Coronary artery (tissue), 2 donors: ENCODE measurements at regions not wholly inside any gene's neighbourhood (a gene's known extent, or its start where the extent isn't known, plus 50 kb on each side); places are given as distances from the start of the nearest gene placed in this dataset.
"Not testable (repeated sequence)": the region's sequence is repeated elsewhere in the genome, so short reads cannot be mapped to it uniquely, and the experiment has no call there.

Source experiments
- DNase-seq: peaks from one replicate; pipeline ENCODE4 v3.0.0-alpha.2; 2017; ENCODE audit warnings: low spot score
- H3K27ac ChIP-seq, 2 donors: fragments of 200-600 bp; sonication (generic); one replicate each; pipeline ENCODE4 v1.5.1; 2016 to 2019
- H3K4me3 ChIP-seq: fragments of 200-600 bp; sonication (generic); 2 replicates; pipeline ENCODE4 v1.5.1; 2016; ENCODE audit warnings: mild to moderate bottlenecking, moderate library complexity
- TF ChIP-seq, protein P1 (sequence below): fragments of 200-600 bp; sonication (generic); IDR thresholded peaks from one replicate; pipeline ENCODE4 v1.5.1; 2019; ENCODE audit warnings: antibody characterized with exemption

DNA sequence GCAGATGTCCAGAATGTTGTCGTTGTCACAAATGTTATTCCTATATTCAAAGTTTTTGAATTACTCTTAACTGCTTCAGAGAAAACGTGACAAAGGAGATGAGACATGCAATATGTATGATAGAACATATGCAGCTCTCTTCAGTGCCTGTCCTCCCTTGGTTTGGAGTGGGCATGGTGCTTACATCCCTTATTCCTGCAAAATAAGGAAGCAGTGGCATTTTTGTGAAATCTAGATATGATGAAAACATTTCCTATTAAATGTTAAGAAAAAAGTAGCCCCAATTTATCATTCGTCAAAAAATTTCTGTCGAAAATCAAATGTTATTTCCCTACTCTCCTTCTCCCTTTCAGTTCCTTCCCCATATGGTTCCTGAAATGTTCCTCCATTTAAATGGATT, 457.5 kb upstream of the FANCL start:
- TF ChIP-seq, protein P1, sequence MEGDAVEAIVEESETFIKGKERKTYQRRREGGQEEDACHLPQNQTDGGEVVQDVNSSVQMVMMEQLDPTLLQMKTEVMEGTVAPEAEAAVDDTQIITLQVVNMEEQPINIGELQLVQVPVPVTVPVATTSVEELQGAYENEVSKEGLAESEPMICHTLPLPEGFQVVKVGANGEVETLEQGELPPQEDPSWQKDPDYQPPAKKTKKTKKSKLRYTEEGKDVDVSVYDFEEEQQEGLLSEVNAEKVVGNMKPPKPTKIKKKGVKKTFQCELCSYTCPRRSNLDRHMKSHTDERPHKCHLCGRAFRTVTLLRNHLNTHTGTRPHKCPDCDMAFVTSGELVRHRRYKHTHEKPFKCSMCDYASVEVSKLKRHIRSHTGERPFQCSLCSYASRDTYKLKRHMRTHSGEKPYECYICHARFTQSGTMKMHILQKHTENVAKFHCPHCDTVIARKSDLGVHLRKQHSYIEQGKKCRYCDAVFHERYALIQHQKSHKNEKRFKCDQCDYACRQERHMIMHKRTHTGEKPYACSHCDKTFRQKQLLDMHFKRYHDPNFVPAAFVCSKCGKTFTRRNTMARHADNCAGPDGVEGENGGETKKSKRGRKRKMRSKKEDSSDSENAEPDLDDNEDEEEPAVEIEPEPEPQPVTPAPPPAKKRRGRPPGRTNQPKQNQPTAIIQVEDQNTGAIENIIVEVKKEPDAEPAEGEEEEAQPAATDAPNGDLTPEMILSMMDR, result no peak
- no peak for DNase-seq
- Histone ChIP-seq H3K27ac (no peak overlapping the region), H3K4me3 (no peak overlapping the region)

DNA sequence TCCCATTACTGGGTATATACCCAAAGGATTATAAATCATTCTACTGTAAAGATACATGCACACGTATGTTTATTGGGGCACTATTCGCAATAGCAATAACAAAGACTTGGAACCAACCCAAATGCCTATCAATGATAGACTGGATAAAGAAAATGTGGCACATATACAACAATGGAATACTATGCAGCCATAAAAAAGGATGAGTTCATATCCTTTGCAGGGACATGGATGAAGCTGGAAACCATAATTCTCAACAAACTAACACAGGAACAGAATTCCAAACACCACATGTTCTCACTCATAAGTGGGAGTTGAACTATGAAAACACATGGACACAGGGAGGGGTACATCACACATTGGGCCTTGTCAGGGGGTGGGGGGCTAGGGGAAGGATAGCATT, 453.0 kb upstream of the FANCL start:
- not testable (repeated sequence) for H3K27ac ChIP-seq, DNase-seq, H3K4me3 ChIP-seq

DNA sequence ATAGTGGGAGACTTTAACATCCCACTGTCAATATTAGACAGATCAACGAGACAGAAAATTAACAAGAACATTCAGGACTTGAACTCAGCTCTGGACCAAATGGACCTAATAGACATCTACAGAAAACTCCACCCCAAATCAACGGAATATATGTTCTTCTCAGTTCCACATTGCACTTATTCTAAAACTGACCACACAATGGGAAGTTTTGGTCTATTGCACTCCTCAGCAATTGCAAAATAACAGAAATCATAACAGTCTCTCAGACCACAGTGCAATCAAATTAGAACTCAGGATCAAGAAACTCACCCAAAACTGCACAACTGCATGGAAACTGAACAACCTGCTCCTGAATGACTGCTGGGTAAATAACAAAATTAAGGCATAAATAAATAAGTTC, 449.9 kb upstream of the FANCL start:
- not testable (repeated sequence) for H3K27ac ChIP-seq, DNase-seq, H3K4me3 ChIP-seq

DNA sequence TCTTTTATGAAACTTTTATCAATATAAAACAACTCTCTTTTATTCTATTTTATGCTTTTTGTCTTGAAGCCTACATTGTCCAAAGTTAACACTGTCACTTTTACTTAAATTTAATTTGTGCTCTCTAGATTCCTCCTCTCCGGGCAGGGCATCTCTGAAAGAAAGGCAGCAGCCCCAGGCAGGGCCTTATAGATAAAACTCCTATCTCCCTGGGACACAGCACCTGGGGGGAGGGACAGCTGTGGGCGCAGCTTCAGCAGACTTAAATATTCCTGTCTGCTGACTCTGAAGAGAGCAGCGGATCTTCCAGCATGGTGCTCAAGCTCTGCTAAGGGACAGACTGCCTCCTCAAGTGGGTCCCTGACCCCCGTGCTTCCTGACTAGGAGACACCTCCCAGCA, 447.7 kb upstream of the FANCL start:
- DNase-seq, result no peak
- TF ChIP-seq, protein P1, result no peak
- H3K27ac ChIP-seq, result no peak overlapping the region
- H3K4me3 ChIP-seq, result no peak overlapping the region

DNA sequence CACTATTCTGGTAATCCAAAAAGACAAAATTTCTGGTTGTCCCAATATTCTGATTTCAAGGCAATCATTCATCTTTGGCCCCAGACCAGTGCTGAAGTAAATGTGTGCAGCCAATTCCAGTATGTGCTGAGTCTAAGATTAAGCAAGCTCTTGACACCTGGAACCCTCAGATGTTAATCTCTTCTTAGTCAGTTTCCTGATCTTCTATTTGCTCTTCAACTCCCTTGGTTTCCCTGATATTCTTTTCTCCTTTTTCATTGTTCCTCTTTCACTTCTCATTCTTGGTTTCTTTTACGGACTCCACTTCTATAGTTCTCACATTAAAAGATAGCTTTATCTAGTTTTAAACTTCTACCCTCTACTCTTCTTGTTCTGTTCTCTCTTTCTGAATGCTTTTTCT, 445.7 kb upstream of the FANCL start:
- no peak for DNase-seq
- TF ChIP-seq, protein P1, result no peak
- Histone ChIP-seq H3K27ac (no peak overlapping the region), H3K4me3 (no peak overlapping the region)

DNA sequence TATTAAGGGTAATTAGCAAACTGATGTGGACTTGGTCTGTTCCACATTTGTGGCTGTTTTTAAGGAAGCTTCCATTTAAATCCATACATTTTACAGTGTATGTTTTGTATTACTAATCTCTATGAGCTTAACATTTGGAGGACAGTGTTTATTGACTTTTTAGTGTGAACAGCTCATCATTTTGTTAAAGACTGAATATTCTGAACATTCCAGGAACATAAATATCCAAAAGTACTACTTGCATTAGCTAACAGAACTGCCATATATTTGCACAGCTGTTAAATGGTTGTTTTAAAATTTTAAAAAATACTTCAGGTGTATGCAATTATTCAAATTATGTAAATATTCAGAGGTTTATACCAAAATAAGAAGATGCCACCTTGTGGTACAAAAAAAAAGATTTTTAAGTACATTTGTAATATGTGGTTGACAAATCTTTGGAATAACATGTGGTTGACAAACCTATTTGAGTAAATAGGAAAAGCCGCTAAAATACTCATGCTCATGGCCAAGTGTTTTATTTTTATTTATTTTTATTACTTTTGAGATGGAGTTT, 439.7 kb upstream of the FANCL start:
- H3K4me3 ChIP-seq, result no peak overlapping the region
- no peak overlapping the region for H3K27ac ChIP-seq
- TF ChIP-seq, protein P1, result no peak
- no peak for DNase-seq

DNA sequence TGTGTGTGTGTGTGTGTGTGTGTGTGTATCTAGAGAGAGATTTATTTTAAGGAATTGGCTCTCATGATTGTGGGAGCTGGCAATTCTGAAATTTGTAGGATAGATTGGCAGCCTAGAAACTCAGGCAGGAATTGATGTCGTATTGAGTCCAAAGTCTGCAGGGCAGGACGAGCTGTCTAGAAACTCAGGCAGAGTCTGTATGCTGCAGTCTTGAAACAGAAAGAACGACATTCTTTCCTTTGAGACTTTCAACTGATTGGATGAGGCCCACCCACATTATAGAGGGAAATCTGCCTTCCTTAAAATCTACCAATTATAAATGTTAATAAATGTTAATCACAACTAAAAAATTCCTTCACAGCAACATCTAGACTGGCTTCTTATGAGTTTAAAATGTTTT, 436.6 kb upstream of the FANCL start:
- no peak for DNase-seq
- Histone ChIP-seq H3K27ac (no peak overlapping the region), H3K4me3 (no peak overlapping the region)
- TF ChIP-seq, protein P1, result no peak

DNA sequence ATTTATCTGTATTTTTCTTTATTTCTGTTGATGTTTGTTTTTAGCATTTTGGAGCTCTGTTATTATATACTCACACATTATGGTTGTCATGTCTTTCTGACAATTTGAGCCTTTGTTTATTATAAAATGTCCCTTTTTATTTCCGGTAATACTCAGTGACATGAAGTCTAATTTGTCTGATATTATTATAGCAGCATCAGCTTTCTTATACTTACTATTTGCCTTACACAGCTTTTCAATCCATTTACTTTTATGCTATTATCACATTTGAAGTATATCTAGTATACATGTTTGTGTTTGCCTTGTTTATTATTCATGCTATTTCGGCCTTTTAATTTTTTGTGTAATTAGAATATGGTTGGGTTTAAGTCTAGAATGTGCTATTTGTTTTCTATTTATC, 430.6 kb upstream of the FANCL start:
- Histone ChIP-seq H3K4me3 (no peak overlapping the region), H3K27ac (no peak overlapping the region)
- TF ChIP-seq, protein P1, result no peak
- no peak for DNase-seq
